GM12891 (cell line): ENCODE measurements at regions not wholly inside any gene's neighbourhood (a gene's known extent, or its start where the extent isn't known, plus 50 kb on each side); places are given as distances from the start of the nearest gene placed in this dataset.

Experiments used
- DNase-seq: peaks from one replicate; pipeline ENCODE4 v3.0.0; 2011; ENCODE audit warnings: low spot score; ENCODE audit not compliant: insufficient read length
- FAIRE-seq: peaks from 2 replicates; lab custom pipeline; 2011; peaks lifted over from hg19 to GRCh38; lab: Jason Lieb, UNC
- PAX5 ChIP-seq: IDR thresholded peaks from 2 replicates; pipeline ENCODE4 v1.6.1; 2011; ENCODE audit warnings: low read length, moderate library complexity, mild to moderate bottlenecking; ENCODE audit not compliant: insufficient read depth, severe bottlenecking
- POLR2A ChIP-seq: IDR thresholded peaks from 2 replicates; pipeline ENCODE4 v1.6.1; 2011; ENCODE audit warnings: low read depth, low read length, control low read depth
- POLR2AphosphoS5 ChIP-seq: IDR thresholded peaks from 2 replicates; pipeline ENCODE4 v1.6.1; 2011; ENCODE audit warnings: low read depth, low read length, control low read depth
- POU2F2 ChIP-seq: IDR thresholded peaks from 2 replicates; pipeline ENCODE4 v1.6.1; 2011; ENCODE audit warnings: low read depth, mild to moderate bottlenecking, control low read depth, low read length, moderate library complexity
- SPI1 ChIP-seq: IDR thresholded peaks from 2 replicates; pipeline ENCODE4 v1.6.1; 2011; ENCODE audit warnings: low read depth, low read length, control low read depth
- TAF1 ChIP-seq: IDR thresholded peaks from 2 replicates; pipeline ENCODE4 v1.6.1; 2011; ENCODE audit warnings: low read depth, low read length, control low read depth

DNA sequence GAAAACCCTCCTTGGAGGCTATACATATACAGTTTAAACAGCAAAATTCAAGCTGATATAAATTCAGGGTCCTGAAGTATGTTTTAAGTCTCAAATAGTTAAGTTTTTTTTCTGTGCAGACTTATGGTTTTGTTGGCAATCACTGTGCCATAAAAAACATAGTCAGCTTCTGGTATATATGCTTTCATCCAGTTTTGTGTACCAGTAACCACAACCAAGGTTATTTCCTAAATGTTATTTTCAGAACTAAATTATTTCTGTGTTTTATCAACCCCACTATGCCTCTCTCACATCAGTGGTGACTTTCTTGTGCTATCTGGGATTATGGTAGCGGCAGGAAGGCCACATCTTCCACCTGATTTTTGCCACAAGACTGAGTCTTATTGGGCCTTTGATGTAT is 107.7 kb upstream of the SMARCA2 start:
- no peak for DNase-seq
- TF ChIP-seq PAX5 = no peak
- TF ChIP-seq POLR2AphosphoS5 = no peak
- no peak for TF ChIP-seq POLR2A
- TF ChIP-seq SPI1 = no peak
- TF ChIP-seq TAF1 = no peak
- no peak for TF ChIP-seq POU2F2
- no peak for FAIRE-seq

DNA sequence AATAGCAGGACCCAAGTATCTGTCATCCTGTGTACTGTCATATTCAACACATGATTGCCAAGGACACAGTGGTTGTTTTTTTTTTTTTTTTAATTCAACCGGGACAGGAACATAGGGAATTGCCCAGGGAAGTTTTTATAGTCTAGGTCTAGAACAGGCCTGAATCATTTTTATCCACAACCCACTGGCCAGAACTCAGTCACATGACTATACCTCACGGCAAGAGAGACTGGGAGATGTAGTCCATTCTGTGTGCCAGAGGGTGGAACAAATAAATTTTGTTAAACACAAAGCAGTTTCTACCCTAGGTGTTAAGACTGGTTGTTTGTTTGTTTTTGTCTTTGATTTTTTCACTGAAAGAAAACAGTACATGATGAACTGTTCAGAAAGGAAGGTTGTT is 105.8 kb upstream of the SMARCA2 start:
- FAIRE-seq (no peak), DNase-seq (no peak)
- no peak for TF ChIP-seq SPI1
- TF ChIP-seq POLR2AphosphoS5 = no peak
- no peak for TF ChIP-seq POLR2A
- no peak for TF ChIP-seq PAX5
- TF ChIP-seq POU2F2 = no peak
- TF ChIP-seq TAF1 = no peak

DNA sequence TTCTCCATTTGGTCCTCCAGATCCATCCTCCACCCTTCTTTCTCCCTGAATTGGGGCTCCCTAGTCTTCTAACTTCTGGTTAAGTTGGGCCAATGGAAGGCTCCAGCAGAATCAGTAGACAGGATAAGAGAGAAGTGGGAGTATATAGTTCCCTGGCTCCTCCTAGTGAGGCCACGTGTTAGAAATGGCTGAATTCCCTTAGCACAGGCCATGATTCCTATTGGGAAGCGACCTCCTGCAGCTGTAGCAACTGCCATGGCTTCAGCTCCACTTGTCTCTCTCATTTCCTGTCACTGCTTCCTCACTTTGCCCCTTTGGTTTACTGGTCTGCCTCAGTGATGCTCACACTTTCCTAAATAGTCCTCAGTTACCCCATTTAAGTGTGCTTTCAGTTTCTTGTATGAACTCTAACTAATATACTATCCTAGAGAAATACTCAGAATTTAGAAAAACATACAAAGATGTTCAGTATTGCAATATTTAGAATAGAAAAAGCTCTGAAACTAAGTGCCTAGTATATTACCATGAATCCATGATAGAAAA is 104.8 kb upstream of the SMARCA2 start:
- TF ChIP-seq POU2F2 = no peak
- 0 out of 2 replicates have a peak, but pooled peaks have one; percentile 13 for TF ChIP-seq SPI1
- FAIRE-seq (no peak), DNase-seq (no peak)

DNA sequence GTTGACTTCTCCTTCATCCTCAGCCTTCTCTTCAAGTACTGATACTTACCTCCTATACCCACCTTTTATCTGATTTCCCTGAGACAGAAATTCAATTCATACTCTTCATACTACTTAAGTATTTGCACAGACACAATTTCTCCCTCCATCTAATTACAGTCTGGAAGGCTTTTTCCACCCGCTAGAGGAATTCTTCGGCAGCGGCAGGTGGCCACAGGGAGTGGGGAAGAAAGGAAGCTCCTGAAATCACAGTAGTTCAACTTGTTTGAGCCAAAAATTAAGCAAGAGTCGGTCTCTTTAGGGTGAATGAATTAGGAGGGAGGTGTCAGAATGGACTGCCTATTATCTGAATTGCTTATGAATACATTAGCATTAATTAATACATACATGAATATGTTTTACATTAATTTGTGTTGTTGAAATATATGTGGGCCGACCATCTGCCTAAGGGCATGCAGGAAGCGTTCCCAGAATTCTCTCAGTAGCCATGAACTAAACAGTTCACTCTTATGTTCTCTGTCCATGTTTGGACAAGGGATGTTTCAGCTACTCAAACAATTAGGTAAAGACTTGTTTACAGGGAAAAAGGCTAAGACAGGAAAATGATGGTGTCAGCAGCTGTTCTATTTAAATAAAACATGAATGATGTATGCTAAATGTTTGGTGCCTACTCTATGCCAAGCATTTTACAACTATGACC is 101.4 kb upstream of the SMARCA2 start:
- peak; percentile 5 for FAIRE-seq
- TF ChIP-seq POLR2AphosphoS5 = no peak
- TF ChIP-seq SPI1 = no peak
- TF ChIP-seq POLR2A = no peak
- TF ChIP-seq POU2F2 = no peak
- TF ChIP-seq PAX5 = no peak
- TF ChIP-seq TAF1 = no peak
- no peak for DNase-seq

DNA sequence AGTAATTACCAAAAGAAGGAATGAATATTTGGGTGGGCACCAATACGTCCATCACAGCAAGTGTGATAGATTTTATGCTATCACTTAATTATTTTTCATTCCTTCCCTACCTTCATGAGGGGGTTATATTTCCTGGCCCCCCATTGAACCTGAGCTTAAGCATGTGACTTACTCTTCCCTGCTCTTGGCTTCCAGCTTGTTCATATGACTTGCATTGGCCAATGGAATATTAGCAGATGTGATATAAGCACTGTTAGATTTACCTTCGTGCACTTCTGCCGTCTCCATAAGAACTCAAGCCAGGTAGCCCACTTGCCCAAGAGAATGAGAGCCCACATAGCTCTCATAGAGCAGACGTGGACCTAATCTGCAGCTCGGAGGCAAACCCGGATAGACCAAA is 99.1 kb upstream of the SMARCA2 start:
- TF ChIP-seq TAF1 (no peak), PAX5 (no peak), POLR2AphosphoS5 (no peak), POU2F2 (no peak), POLR2A (no peak), SPI1 (no peak)
- DNase-seq (no peak), FAIRE-seq (peak; percentile 33)

DNA sequence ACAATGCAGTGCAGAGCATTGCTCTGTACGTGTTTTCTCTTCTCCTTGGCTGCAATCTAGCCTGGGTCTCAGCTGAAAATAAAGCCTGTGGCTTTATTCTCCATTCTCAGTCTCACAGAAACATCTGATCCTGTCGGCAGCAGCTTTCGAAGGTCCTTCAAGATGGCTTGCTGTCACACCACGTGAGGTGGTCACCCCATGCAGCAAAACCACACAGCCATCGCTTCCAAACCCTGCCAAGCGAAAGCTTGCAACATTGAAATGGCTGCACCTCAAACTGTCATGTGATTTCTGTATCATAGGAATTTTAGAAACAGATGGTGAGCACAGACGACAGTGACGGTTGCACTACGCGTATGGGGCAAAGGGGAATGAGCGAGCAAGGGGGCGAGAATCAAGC is 98.5 kb upstream of the SMARCA2 start:
- FAIRE-seq (no peak), DNase-seq (no peak)
- TF ChIP-seq PAX5 (no peak), TAF1 (no peak), POLR2A (no peak), SPI1 (no peak), POU2F2 (no peak), POLR2AphosphoS5 (no peak)

DNA sequence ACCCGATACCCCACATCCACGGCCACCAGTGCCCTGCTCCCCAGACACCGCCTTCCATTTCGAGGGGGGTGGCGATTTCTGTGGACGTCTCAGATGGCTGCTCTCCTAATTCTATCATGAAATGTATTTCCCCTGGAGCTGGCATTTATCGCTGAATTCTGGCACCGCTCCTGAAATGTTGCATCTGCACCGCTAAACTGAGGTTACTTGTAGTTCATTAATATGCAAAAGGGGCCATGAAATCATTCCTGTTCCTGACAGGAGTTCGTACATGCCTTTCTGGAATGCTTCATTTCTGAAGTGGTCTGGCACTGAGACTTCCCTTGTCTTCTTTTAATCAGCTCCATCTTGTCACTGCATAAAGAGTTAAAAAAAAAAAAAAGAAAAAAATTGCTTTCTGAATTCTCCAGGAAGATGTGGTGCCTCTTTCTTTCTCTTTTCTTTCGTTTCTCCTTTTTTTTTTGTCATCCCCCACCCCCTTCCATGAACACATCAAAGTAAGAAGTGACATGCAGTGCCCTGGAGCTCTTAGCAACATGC is 97.7 kb upstream of the SMARCA2 start:
- DNase-seq (no peak), FAIRE-seq (no peak)
- no peak for TF ChIP-seq TAF1
- TF ChIP-seq POU2F2 = no peak

DNA sequence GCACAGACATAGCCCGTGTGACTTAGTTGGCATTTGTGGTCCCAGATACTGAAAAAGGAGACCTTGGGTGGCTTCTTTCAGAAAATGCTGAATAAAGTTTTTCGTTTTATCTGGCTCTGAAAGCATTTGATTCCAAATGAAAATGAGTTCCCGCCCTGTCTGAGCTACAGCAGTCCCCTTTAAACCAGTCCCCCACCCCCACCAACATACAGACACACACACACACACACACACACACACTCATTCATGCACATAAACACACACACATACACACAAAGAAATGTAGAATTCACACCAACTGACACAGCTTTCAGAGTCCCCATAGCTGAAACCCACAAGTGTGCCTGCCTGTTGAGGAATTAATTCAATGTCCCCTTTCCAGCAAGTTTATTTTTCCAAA is 97.0 kb upstream of the SMARCA2 start:
- no peak for TF ChIP-seq POU2F2
- TF ChIP-seq TAF1 = no peak
- no peak for TF ChIP-seq POLR2A
- no peak for TF ChIP-seq SPI1
- no peak for TF ChIP-seq POLR2AphosphoS5
- TF ChIP-seq PAX5 = no peak
- FAIRE-seq (peak; percentile 51), DNase-seq (no peak)

DNA sequence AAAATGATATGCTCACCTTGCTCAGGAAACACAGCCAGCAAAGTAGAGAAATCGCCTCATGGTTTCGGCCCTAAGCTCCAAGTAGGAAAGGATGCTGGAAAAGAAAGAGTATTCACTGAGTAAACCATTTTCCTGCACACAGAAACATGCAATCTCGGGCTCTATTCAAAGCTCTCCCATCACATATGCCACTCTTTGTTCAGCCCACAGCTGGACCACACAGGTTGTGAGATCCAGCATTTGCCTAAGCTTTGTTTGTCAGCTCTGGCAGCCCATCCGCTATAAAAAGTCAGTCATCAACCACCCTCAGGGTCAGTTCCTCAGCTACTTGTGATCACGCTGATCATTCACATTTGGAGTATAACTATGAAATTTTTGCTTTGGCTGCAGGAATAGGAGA is 96.5 kb upstream of the SMARCA2 start:
- FAIRE-seq = no peak
- no peak for TF ChIP-seq PAX5
- no peak for TF ChIP-seq POLR2AphosphoS5
- no peak for TF ChIP-seq POU2F2
- TF ChIP-seq TAF1 = no peak
- TF ChIP-seq SPI1 = no peak
- no peak for TF ChIP-seq POLR2A
- DNase-seq = no peak

DNA sequence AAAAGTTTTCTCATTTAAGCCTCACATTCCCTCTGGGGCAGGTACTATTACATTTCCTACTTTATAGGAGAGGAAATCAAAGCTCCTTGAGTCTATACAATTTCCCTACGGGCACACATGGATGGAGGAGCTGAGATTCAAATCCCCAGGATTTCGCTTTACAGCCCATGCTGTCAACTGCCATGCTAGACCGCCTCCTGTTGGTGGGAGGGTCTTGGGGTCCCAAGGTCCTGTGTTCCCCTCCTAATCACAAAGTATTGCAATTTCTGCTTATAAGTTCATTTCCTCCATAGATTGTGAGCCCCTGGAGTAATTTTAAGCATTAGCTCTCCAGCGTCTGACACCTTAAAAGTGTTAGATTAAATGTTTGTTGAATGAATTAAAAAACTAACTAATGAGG is 95.9 kb upstream of the SMARCA2 start:
- DNase-seq = no peak
- FAIRE-seq = no peak
- TF ChIP-seq SPI1 = no peak
- no peak for TF ChIP-seq POLR2AphosphoS5
- TF ChIP-seq PAX5 = no peak
- TF ChIP-seq TAF1 = no peak
- TF ChIP-seq POLR2A = no peak
- TF ChIP-seq POU2F2 = no peak
